HL-60 (cell line): ENCODE measurements at regions not wholly inside any gene's neighbourhood (a gene's known extent, or its start where the extent isn't known, plus 50 kb on each side); places are given as distances from the start of the nearest gene placed in this dataset.

Experiments
- CTCF ChIP-seq: IDR thresholded peaks from one replicate; pipeline ENCODE4 v1.5.1; 2011; ENCODE audit warnings: low read length, control low read depth, inconsistent platforms; ENCODE audit not compliant: insufficient read depth
- GABPA ChIP-seq: IDR thresholded peaks from 2 replicates; pipeline ENCODE4 v1.6.1; 2012; ENCODE audit warnings: low read depth
- POLR2AphosphoS5 ChIP-seq: IDR thresholded peaks from 2 replicates; pipeline ENCODE4 v1.6.1; 2012; ENCODE audit warnings: low read depth
- SPI1 ChIP-seq: IDR thresholded peaks from 2 replicates; pipeline ENCODE4 v1.6.1; 2012; ENCODE audit warnings: low read depth, mild to moderate bottlenecking, borderline replicate concordance

GRCh38 chr6:85015396-85015990 lies 251.1 kb upstream of the TBX18 start:
- TF ChIP-seq CTCF = peak; percentile 34
- TF ChIP-seq POLR2AphosphoS5 = no peak
- TF ChIP-seq GABPA = no peak
- TF ChIP-seq SPI1 = no peak
